ELF-1 (cell line): ENCODE measurements at regions not wholly inside any gene's neighbourhood (a gene's known extent, or its start where the extent isn't known, plus 50 kb on each side); places are given as distances from the start of the nearest gene placed in this dataset.
"Not testable (repeated sequence)": the region's sequence is repeated elsewhere in the genome, so short reads cannot be mapped to it uniquely, and the experiment has no call there.

Source experiments
- DNase-seq: peaks from one replicate; pipeline ENCODE4 v3.0.0-alpha.2; 2016; ENCODE audit warnings: low read depth, low spot score

DNA sequence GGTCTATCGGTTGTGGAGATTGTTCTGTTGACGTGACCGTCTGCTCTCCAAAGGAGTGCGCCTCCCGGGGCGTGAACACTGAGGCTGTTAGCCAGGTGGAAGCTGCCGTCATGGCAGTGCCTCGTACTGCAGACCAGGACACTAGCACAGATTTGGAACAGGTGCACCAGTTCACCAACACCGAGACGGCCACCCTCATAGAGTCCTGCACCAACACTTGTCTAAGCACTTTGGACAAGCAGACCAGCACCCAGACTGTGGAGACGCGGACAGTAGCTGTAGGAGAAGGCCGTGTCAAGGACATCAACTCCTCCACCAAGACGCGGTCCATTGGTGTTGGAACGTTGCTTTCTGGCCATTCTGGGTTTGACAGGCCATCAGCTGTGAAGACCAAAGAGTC is 128.9 kb upstream of the DMRT1 start:
- DNase-seq: no peak

DNA sequence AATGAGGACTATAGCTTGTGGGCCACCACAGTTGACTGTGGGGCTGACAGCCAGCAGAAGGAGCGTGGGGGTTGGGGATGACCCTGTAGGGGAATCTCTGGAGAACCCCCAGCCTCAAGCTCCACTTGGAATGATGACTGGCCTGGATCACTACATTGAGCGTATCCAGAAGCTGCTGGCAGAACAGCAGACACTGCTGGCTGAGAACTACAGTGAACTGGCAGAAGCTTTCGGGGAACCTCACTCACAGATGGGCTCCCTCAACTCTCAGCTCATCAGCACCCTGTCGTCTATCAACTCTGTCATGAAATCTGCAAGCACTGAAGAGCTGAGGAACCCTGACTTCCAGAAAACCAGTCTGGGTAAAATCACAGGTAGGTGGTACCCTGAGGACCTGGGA is 128.4 kb upstream of the DMRT1 start:
- DNase-seq: no peak

DNA sequence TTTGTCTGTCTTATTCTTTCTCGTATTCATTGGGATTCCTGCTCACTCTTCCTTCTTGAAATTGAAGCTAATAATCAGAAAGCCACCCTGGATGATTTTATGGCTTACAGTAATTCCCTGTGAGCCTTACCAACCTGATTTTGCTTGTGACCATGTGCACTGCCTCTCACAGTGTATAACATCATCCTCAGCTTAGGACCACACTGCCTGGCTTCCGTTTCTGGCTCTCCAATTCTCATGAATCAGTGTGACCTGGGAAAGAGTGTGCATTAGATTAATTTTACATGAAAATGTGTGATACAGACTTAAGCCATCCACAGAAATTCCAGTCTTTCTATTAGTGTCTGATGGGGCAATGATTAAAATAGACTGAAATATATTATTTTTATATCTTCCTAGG is 126.8 kb upstream of the DMRT1 start:
- DNase-seq: no peak

DNA sequence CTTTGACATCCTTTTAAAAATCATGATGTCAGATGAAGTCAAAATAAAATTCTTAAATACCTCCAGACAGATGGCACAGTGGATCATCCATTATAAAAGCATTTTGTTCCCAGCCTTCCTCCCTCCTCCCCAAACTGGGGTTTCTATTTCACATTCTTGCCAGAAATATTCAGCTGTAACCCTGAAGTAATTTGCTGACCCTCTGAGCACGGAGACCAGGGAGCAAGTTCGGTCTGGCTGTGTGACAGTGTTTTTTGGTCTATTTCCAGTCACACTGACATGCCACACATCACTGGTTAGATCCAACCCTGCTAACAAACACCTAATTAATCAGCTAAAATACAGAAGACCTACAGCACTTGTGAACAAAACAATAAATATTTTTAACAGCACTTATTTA is 126.2 kb upstream of the DMRT1 start:
- DNase-seq: no peak

DNA sequence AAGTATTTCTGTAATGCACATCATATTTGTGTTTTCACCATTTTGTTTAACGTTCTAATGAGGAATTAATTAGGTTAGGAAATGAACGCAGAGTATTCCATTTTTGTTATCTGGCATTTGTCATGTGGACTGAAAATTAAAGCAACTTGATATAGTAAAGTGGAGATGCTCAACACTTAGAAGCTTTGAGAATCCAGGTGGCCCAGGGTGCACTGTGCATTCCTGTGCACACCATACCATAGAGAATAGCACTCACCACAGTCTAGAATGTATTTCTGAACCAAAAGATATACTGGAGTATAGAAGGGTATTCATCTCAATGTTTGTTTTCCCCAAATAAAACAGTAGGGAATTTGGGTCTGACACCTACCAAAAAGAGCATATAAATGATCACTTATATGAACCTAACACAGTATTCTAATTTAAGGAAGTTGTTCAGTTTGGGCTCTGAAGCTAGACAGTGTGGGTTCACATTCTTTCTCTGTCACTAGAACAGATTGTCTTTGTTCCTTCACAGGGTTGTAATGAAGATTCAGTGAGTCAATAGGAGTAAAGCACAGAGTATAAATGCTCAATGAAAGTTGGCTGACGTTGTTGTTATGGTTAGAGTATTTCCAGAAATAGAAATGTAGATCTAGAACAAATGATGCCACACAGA is 125.6 kb upstream of the DMRT1 start:
- no peak for DNase-seq

DNA sequence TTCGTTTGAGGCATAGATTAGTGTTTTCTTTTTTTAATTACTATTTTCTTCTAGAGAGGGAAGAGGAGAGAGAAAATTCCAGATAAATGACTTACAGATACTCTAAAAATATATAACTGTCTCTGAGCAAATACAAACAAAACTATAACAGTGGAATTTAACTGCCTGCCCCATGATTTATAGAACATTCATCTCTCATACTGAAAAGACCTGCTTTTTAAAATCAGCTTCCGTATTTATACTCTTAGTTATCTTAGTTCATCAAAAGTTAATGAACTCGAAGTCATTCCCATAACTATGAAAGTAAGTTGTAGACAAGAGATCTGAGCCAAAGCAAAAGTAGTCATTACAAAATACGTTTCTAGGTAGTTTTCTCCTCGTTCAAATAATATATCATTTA is 123.8 kb upstream of the DMRT1 start:
- DNase-seq: no peak

DNA sequence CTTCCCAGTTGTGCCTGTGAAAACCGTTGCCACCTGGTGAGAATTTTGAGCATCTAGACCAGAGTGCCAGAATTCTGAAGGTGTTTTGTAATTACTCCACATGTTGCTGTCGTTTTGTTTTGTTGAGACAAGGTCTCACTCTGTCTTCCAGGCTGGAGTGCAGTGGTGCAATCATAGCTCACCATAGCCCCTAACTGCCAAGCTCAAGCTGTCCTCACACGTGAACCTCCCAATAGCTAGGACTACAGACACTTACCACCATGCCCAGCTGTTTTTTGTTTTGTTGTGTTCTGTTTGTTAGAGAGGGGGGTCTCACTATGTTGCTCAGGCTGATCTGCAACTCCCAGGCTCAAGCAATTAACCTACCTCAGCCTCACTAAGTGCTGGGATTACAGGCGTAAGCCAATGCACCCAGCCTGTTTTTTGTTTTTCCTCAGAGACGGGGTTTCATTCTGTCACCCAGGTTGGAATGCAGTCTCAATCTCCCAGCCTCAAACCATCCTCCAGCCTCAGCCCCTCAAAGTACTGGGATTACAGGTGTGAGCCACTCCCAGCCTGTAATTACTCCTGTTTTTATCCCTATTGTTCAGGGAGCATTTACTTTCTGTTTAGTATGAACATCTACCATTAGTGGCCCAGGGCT is 121.1 kb upstream of the DMRT1 start:
- DNase-seq: peak; percentile 71

DNA sequence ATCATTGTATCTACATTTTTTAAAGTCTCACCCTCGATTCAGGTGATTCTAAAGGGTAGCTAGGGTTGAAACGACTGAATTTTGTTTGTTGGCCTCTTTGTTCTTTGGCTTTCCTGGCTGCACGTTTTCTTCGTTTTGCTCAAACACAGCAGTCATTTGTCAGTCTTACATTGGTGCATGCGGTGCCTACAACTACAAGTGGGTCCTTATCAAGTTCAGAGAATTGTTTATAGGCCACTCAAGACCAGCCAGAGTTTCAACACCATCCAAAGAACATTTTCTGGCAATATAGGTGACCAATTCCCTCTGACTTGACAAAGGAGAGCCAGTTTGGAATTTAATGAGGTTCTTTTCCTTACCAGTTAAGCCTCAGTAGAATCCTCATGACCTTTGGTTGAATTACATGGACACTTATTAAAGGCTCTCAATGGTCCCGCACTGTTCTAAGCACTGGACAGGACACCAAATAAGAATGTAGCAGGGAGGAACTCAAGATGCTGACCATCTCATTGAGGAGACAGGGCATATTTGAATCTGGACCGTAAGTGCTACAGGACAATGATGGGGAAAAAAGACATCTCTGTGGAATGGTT is 119.0 kb upstream of the DMRT1 start:
- no peak for DNase-seq

DNA sequence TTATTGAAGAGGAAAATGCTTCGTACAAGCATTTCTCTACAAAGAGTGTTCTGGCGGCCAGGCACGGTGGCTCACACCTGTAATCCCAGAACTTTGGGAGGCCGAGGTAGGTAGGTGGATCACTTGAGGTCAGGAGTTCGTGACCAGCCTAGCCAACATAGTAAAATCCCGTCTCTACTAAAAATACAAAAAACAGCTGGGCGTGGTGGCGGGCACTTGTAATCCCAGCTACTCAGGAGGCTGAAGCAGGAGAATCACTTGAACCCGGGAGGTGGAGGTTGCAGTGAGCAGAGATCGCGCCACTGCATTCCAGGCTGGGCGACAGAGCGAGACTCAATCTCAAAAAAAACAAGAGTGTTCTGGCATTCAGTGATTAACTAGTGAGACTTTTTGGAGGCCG is 117.0 kb upstream of the DMRT1 start:
- DNase-seq: not testable (repeated sequence)

DNA sequence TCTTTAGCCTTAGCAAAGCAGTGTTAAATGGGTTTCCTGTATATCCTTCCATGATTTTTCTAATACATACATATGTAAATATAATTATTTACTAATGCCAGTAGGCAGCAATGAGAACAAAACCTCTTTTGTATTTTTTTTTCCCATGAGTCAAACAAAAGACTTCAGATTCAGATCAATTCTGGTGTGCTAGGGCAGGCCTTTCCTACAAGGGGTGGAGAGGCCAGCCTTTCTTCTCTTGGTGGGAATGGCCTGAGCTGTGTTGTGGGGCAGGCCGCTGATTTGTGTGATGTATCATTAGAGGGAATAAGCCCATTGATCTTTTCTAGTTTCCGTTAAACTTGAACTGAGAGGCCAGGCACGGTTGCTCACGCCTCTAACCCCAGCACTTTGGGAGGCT is 115.5 kb upstream of the DMRT1 start:
- no peak for DNase-seq

DNA sequence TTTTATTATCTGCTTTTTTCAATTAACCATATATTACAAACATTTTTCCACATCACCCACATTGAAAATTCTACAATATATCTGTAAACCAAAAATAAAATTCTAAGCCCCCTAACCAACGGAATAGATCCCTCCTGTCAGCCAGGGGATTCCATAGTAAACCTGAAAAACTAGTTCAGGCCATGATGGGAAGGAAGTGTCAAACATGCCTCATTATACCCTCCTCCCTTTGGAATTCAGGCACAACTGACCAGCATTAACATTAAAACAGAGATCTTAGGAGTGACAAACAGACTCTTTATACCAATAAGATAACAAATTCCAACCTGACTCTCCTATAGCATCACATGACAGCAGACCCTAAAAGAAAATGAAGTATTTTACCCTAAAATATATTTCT is 113.7 kb upstream of the DMRT1 start:
- DNase-seq: peak; percentile 54

DNA sequence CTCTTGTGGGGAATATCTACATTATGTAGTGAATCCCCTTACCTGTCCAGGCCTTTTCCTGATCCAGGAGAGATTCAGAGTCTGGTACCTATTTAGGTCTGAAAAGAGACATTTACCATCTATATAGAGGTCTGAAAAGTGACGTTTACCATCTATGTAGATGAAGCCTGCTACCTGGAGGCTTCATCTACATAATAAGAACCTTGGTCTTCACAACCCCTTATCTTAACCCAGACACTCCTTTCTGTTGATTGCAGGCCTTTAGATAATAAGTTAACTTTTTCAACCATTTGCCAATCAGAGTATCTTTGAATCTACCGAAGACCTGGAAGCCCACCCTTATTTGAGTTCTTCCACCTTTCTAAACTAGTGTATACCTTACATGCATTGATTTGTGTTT is 113.0 kb upstream of the DMRT1 start:
- DNase-seq: no peak

DNA sequence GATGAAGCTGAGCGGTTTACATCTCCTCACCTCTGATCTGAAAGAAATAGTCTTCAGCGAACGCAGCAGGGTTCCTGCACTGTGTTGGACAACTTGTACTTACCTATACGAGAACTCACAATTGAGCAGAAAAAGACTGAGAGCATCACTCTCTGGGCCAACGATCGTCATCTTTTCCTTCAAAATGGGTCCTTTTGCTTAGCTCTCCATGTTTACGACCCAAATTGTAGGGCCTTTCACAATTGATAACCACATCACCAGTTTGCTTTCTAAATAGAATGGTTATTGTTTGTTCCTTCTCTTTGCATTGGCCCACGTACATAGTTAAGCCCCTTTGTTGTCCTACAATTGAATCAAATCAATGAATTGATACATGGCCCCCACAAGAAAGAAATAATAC is 110.0 kb upstream of the DMRT1 start:
- no peak for DNase-seq

DNA sequence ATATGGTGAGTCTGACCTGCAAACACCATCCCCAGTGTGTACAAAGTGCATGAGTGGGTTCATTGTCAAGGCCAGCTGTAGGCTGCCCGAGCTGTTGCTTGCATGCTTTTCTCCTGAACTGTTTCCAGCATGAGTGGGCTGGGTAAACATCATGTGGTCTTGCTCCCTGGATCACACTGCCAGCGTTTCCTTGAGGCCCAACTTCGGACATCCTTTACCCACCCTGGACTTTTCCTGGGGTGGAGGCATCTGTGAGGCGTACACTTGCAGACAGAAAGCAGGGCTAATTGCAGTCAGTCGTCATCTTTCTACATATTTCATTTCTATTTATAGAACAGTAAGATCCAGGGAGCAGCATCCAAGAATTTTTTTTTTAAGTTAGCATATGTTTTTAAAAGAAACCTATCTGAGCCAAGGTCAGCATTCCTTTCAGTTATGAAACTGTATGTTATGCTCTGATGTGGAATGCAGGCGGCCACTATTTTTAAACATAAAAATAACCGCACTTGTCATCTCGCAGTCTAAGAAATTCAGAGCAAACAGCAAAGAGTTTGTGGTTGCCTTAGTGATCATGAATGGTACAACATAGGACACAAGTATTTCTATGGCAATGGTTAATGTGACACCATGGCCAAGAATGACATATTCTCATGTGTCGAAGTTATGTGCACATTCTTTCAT is 106.5 kb upstream of the DMRT1 start:
- DNase-seq: no peak

DNA sequence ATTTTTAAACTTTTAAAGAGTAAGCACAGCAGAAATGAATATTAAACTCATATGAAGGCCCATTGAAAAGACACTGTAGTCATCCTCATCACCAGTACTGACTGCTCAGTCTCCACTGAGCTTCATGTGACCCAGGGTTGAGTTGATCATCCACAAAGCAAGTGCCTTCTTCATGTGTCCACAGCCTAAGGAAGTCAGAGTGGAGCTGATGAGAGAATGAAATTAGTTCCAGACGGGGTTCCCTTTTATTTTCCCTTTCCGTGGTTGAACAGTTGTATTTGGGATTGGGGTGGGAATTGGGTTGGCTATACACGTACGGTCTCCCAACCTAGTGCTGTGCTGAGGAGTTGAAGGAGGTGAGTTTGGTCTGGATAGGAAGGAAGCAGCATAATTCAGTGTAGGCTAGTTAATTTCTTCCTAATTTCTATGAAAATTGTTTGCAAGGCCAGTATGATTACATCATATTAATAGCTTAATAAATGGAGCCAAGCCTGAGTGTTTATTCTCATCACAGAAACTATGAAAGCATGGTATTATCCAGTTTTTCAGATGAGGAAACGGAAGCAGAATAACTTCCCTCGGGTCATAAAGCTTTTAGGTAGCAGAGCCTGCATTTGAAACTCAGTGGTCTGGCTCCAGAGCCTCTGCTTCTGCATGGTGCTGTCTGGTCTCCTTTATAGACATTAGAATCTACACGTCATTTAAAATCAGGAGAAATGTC is 103.9 kb upstream of the DMRT1 start:
- DNase-seq: no peak

DNA sequence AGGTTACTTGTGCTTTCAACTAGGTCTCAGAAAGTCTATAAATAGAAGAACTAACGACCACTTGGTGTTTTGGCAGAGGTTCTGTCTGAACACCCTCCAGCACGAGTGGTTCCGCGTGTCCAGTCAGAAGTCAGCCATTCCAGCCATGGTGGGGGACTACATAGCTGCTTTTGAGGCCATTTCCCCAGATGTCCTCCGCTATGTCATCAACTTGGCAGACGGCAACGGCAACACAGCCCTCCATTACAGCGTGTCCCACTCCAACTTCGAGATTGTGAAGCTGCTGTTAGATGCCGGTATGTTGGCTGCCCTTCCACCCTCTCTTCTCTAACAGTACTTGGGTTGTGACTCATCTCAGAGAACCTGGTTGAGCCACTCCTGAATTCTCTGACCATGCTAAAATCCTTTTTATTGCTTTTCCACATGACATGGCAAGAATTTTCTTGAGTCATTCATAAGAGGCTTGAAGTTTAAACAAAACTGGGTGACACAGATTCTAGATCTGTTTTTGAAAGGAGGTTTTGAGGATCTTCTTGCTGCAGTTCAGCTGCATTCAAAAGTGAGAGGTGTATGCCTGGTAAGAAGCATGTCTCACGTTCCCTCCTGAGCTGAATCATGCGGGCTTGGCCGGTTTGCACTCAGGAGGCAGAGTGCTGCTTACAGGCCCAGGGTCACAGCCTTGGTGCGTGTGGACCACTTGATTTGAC is 103.1 kb upstream of the DMRT1 start:
- no peak for DNase-seq

DNA sequence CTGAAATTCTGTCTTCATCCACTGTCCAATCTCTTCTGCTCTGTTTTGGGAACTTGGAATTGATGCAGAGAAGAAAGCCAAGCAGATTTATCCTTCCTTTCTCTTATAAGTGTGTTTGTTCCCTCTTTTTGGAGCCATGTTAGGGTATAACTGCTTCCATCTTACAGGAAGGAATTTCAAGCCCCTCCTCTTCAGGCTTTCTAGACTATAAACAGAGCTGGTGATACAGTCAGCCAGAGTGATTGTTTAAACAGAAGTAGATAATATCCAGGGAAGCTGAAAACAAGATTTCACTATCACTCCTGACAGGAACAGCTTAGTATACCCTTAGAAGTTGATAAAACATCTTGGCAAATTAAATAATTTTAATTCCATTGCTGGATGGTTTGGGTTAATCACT is 102.1 kb upstream of the DMRT1 start:
- no peak for DNase-seq

DNA sequence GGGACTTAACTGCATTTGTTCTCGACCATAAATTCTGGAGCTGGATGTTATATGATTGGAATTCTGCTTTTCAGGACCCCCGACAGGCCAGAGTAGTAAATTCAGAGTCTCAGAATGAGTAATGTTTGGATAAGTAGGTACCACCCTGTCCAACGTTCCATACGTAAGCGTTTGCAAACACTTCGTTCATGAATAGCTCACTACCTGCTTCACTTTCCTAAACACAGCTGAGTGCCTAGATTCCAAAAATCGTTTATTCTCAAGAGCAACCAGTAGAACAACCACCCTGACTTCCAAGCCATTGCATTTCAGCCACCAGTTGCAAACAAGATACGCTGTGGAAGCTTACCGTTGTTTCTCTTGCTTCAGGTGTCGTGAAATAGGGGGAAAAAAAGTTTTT is 101.3 kb upstream of the DMRT1 start:
- no peak for DNase-seq

DNA sequence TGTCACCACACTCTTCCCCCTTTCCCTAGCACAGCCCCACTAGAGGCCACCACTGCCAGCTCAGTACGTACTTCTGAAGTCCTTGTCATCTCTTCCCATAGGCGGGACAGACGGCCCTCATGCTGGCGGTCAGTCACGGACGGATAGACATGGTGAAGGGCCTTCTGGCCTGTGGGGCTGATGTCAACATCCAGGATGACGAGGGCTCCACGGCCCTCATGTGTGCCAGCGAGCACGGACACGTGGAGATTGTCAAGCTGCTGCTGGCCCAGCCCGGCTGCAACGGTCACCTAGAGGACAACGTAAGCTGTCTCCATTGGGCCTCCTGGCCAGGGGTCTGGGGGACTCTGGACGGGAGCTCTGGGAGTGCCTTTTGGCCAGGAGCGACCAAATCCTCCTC is 99.4 kb upstream of the DMRT1 start:
- no peak for DNase-seq

DNA sequence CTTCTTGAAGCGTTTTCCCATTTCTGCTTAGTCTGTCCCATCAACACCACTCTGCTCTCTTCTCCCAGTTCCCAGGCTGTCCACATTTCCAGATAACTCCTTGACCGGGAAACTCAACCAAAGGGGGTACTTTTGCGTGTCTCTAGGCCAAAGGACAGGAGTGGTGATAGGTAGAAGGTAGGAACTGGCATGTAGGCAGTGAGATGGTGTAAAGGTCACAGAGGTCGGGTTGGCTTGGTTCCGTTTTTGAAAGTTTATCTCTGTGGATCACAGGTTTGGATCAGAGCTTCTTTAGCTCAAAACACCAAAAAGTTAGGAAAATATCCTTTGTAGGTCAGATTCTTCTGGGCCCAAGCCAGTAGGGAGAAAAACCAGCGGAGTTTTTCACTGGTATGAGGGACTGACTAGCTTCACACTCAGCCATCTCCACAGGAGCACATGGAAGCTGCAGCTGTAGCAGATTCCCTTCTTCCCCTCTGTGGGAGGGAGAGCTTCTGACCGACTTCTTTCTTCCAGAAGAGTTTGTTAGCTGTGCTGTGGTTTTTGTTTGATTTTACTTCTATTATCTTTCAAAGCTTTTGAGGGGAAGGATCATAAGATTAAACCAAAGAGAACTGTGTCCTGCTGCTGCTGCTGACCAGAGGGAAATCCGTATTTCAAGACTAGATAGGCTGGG is 98.4 kb upstream of the DMRT1 start:
- no peak for DNase-seq
